IMR-90 (cell line): ENCODE measurements at regions not wholly inside any gene's neighbourhood (a gene's known extent, or its start where the extent isn't known, plus 50 kb on each side); places are given as distances from the start of the nearest gene placed in this dataset.

Experiments used
- ATAC-seq: fragments of 200-7000 bp; cut with Tn5 transposase; 2 replicates; pipeline ENCODE4 v1.9.1; 2020; ENCODE audit warnings: low read depth, mild to moderate bottlenecking, moderate library complexity
- BruUV-seq: library from RNA; stranded (reverse); fragments of 400-500 nt; replicated peaks from 2 replicates; lab custom pipeline; 2021; lab: Mats Ljungman, UMichigan
- CTCF ChIA-PET: fragments of 300-600 bp; formaldehyde crosslinking; extraction: SDS; loops from one replicate; lab custom pipeline; 2021; ENCODE audit warnings: antibody characterized with exemption; lab: Yijun Ruan, JAX
- POLR2A ChIA-PET: fragments of 300-600 bp; sonication (Branson Sonifier 250); formaldehyde crosslinking; loops from one replicate; lab custom pipeline; 2022; ENCODE audit warnings: antibody characterized with exemption; ENCODE audit not compliant: unreplicated experiment; lab: Charles Lee
- DNase-seq: peaks from one replicate; pipeline ENCODE4 v3.0.0; 2013
- H2AFZ ChIP-seq: replicated peaks from 2 replicates; pipeline ENCODE3; 2013; ENCODE audit warnings: low read length, mild to moderate bottlenecking; ENCODE audit not compliant: poor library complexity
- H2AK5ac ChIP-seq: 2 replicates; pipeline ENCODE4 v1.6.1; 2013; ENCODE audit warnings: low read depth, low read length, inconsistent platforms
- H2AK9ac ChIP-seq: replicated peaks from 2 replicates; pipeline ENCODE3; 2013; ENCODE audit warnings: mild to moderate bottlenecking, low read depth, low read length, moderate library complexity; ENCODE audit not compliant: poor library complexity
- H2BK120ac ChIP-seq: 2 replicates; pipeline ENCODE4 v1.6.1; 2013; ENCODE audit warnings: low read depth, low read length, inconsistent platforms
- H2BK15ac ChIP-seq: 3 replicates; pipeline ENCODE4 v1.6.1; 2013; ENCODE audit warnings: low read depth, low read length, inconsistent platforms
- H2BK20ac ChIP-seq: 2 replicates; pipeline ENCODE4 v1.6.1; 2013; ENCODE audit warnings: low read depth, mild to moderate bottlenecking, inconsistent platforms, low read length, moderate library complexity
- H2BK5ac ChIP-seq: 2 replicates; pipeline ENCODE4 v1.6.1; 2013; ENCODE audit warnings: mild to moderate bottlenecking, low read depth, low read length, inconsistent platforms; ENCODE audit not compliant: poor library complexity, severe bottlenecking
- H3K14ac ChIP-seq: replicated peaks from 2 replicates; pipeline ENCODE4 v1.6.1; 2013; ENCODE audit warnings: low read depth, low read length, inconsistent platforms
- H3K18ac ChIP-seq: 2 replicates; pipeline ENCODE4 v1.6.1; 2013; ENCODE audit warnings: low read depth, low read length, control low read depth
- H3K23ac ChIP-seq: 2 replicates; pipeline ENCODE4 v1.6.1; 2013; ENCODE audit warnings: low read depth, low read length, inconsistent platforms
- H3K27ac ChIP-seq: 2 replicates; pipeline ENCODE4 v1.5.1; 2013; ENCODE audit warnings: mild to moderate bottlenecking, control low read depth, low read length; ENCODE audit not compliant: insufficient read depth
- H3K27me3 ChIP-seq: 2 replicates; pipeline ENCODE4 v1.6.1; 2013; ENCODE audit warnings: low read length; ENCODE audit not compliant: control insufficient read depth, insufficient read depth
- H3K36me3 ChIP-seq: 2 replicates; pipeline ENCODE4 v1.6.1; 2013; ENCODE audit warnings: low read length, mixed read lengths; ENCODE audit not compliant: control insufficient read depth, insufficient read depth
- H3K4ac ChIP-seq: 2 replicates; pipeline ENCODE4 v1.6.1; 2013; ENCODE audit warnings: low read depth, low read length, inconsistent platforms
- H3K4me1 ChIP-seq: 2 replicates; pipeline ENCODE4 v1.6.1; 2013; ENCODE audit warnings: low read length, mixed read lengths; ENCODE audit not compliant: control insufficient read depth, insufficient read depth
- H3K4me2 ChIP-seq: 2 replicates; pipeline ENCODE4 v1.6.1; 2013; ENCODE audit warnings: low read depth, mild to moderate bottlenecking, control low read depth, low read length, moderate library complexity
- H3K4me3 ChIP-seq: 2 replicates; pipeline ENCODE4 v1.5.1; 2013; ENCODE audit warnings: low read depth, mild to moderate bottlenecking, control low read depth, low read length, moderate library complexity; ENCODE audit not compliant: insufficient read depth
- H3K56ac ChIP-seq: 2 replicates; pipeline ENCODE4 v1.6.1; 2013; ENCODE audit warnings: low read length, inconsistent platforms; ENCODE audit not compliant: insufficient read depth; ENCODE audit errors: extremely low read depth
- H3K79me1 ChIP-seq, 2 experiments: 2 replicates each; pipeline ENCODE4 v1.6.1; 2013; ENCODE audit warnings: low read length in 2 of 2, inconsistent platforms in 1 of 2, low read depth in 1 of 2
- H3K9ac ChIP-seq: 2 replicates; pipeline ENCODE4 v1.6.1; 2013; ENCODE audit warnings: low read depth, low read length, control low read depth
- H3K9me1 ChIP-seq: 2 replicates; pipeline ENCODE4 v1.6.1; 2013; ENCODE audit warnings: low read length, inconsistent platforms; ENCODE audit not compliant: insufficient read depth
- H3K9me3 ChIP-seq: 2 replicates; pipeline ENCODE4 v1.6.1; 2013; ENCODE audit warnings: low read length; ENCODE audit not compliant: control insufficient read depth, insufficient read depth
- H4K20me1 ChIP-seq: 2 replicates; pipeline ENCODE4 v1.6.1; 2013; ENCODE audit warnings: low read length, inconsistent platforms; ENCODE audit not compliant: insufficient read depth
- H4K5ac ChIP-seq: 2 replicates; pipeline ENCODE4 v1.6.1; 2013; ENCODE audit warnings: mild to moderate bottlenecking, low read depth, low read length, control low read depth
- H4K8ac ChIP-seq, 2 experiments: 2 replicates each; pipeline ENCODE4 v1.6.1; 2013; ENCODE audit warnings: low read depth in 2 of 2, low read length in 2 of 2, control low read depth in 1 of 2, inconsistent platforms in 1 of 2
- H4K91ac ChIP-seq: 2 replicates; pipeline ENCODE4 v1.6.1; 2013; ENCODE audit warnings: low read depth, low read length, inconsistent platforms; ENCODE audit not compliant: insufficient read depth
- CHD1 ChIP-seq: IDR thresholded peaks from 2 replicates; pipeline ENCODE4 v1.6.1; 2012; ENCODE audit warnings: low read depth, low read length, improper control_type of control experiment
- MAFK ChIP-seq: IDR thresholded peaks from 2 replicates; pipeline ENCODE4 v1.6.1; 2012; ENCODE audit warnings: low read depth, low read length, improper control_type of control experiment
- MAZ ChIP-seq: IDR thresholded peaks from 2 replicates; pipeline ENCODE4 v1.6.1; 2012; ENCODE audit warnings: low read depth, mild to moderate bottlenecking, low read length, improper control_type of control experiment, moderate library complexity, borderline replicate concordance
- NFE2L2 ChIP-seq: fragments of 150-350 bp; IDR thresholded peaks from 2 replicates; pipeline ENCODE4 v1.6.1; 2016; ENCODE audit warnings: low read depth, mild to moderate bottlenecking, low read length
- RAD21 ChIP-seq: IDR thresholded peaks from 2 replicates; pipeline ENCODE4 v1.6.1; 2012; ENCODE audit warnings: low read length, improper control_type of control experiment
- RCOR1 ChIP-seq: IDR thresholded peaks from 2 replicates; pipeline ENCODE4 v1.6.1; 2012; ENCODE audit warnings: mild to moderate bottlenecking, low read length, improper control_type of control experiment; ENCODE audit not compliant: insufficient replicate concordance
- dilution Hi-C: fragments of 300-500 bp; cut with HindIII; formaldehyde crosslinking; loops from one replicate; pipeline ENCODE4 v1.14.3; 2018; ENCODE audit warnings: low sequenced_read_pairs; ENCODE audit not compliant: unreplicated experiment
- in situ Hi-C: fragments of 300-500 bp; cut with MboI; formaldehyde crosslinking; loops from 3 replicates; pipeline ENCODE4 v1.14.3; 2019; ENCODE audit warnings: low sequenced_read_pairs, inconsistent platforms, mixed read lengths
- intact Hi-C: fragments of 100-400 bp; cut with micrococcal nuclease; formaldehyde crosslinking; loops from 2 replicates; pipeline ENCODE4 v1.10.0; 2022
- TF ChIP-seq, protein P1 (sequence below): conservative IDR thresholded peaks from 2 replicates; pipeline ENCODE4 v1.5.1; 2012; ENCODE audit warnings: mild to moderate bottlenecking, low read depth, low read length, improper control_type of control experiment

DNA sequence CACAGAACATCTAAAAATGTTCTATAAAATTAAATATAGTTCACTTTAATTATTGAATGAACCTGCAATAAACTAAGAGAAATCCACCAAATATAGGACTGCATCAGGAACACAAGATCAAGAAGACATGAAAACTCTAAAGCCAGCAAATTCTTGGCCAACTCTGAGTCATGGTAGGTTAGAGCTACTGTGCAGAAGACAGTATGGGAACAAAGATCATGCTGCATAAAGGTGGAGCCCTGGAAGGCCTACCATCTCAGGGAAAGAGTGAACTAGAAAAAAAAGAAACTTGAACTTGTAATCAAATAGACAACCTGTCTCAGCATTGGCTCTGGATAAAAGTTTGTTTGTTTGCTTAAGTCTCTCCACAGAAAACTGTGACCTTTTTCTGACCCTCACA is 66.9 kb upstream of the CNOT2 start:
- no peaks in the 10 kb centered on the region for H4K20me1 ChIP-seq
- no peak for DNase-seq
- no peak overlapping the region for H3K27ac ChIP-seq
- intact Hi-C loops (no loop called here), in situ Hi-C loops (no loop called here), dilution Hi-C loops (no loop called here)
- H3K9ac ChIP-seq: no peak overlapping the region
- H3K56ac ChIP-seq: no peak overlapping the region
- BruUV-seq: no TSS peak
- no peak overlapping the region for H3K14ac ChIP-seq
- H2BK15ac ChIP-seq: no peak overlapping the region
- no peak overlapping the region for H3K23ac ChIP-seq
- POLR2A ChIA-PET: no interaction called here
- H4K8ac ChIP-seq: no peak overlapping the region
- H3K4me2 ChIP-seq: no peak overlapping the region
- no peaks in the 10 kb centered on the region for H3K4me1 ChIP-seq
- H3K9me3 ChIP-seq: no peaks in the 10 kb centered on the region
- no peaks in the 10 kb centered on the region for H3K27me3 ChIP-seq
- H3K4ac ChIP-seq: no peak overlapping the region
- no peak for ATAC-seq
- no peak overlapping the region for H2AFZ ChIP-seq
- no peak overlapping the region for H2AK5ac ChIP-seq
- no peak overlapping the region for H2BK20ac ChIP-seq
- H4K5ac ChIP-seq: no peak overlapping the region
- H2BK120ac ChIP-seq: no peak overlapping the region
- no peak overlapping the region for H3K4me3 ChIP-seq
- CTCF ChIA-PET: no interaction called here
- no peaks in the 10 kb centered on the region for H3K79me1 ChIP-seq
- H3K9me1 ChIP-seq: no peaks in the 10 kb centered on the region
- no peak overlapping the region for H2AK9ac ChIP-seq
- H3K18ac ChIP-seq: no peak overlapping the region
- no peak for TF ChIP-seq CHD1
- TF ChIP-seq RCOR1: no peak
- TF ChIP-seq, protein P1, sequence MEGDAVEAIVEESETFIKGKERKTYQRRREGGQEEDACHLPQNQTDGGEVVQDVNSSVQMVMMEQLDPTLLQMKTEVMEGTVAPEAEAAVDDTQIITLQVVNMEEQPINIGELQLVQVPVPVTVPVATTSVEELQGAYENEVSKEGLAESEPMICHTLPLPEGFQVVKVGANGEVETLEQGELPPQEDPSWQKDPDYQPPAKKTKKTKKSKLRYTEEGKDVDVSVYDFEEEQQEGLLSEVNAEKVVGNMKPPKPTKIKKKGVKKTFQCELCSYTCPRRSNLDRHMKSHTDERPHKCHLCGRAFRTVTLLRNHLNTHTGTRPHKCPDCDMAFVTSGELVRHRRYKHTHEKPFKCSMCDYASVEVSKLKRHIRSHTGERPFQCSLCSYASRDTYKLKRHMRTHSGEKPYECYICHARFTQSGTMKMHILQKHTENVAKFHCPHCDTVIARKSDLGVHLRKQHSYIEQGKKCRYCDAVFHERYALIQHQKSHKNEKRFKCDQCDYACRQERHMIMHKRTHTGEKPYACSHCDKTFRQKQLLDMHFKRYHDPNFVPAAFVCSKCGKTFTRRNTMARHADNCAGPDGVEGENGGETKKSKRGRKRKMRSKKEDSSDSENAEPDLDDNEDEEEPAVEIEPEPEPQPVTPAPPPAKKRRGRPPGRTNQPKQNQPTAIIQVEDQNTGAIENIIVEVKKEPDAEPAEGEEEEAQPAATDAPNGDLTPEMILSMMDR: no peak
- no peak for TF ChIP-seq MAFK
- TF ChIP-seq RAD21: no peak
- TF ChIP-seq NFE2L2: no peak
- TF ChIP-seq MAZ: no peak
- H2BK5ac ChIP-seq: no peak overlapping the region
- H3K36me3 ChIP-seq: no peaks in the 10 kb centered on the region
- no peak overlapping the region for H4K91ac ChIP-seq
